IPS-15b (cell line): ENCODE measurements at regions not wholly inside any gene's neighbourhood (a gene's known extent, or its start where the extent isn't known, plus 50 kb on each side); places are given as distances from the start of the nearest gene placed in this dataset.

ENCODE experiments used
- H3K27me3 ChIP-seq: one replicate; pipeline ENCODE4 v1.6.1; 2013; ENCODE audit warnings: low read length; ENCODE audit not compliant: control insufficient read depth, insufficient read depth
- H3K36me3 ChIP-seq: one replicate; pipeline ENCODE4 v1.6.1; 2013; ENCODE audit warnings: low read length; ENCODE audit not compliant: control insufficient read depth, insufficient read depth
- H3K4me1 ChIP-seq: one replicate; pipeline ENCODE4 v1.6.1; 2013; ENCODE audit warnings: mild to moderate bottlenecking, low read length; ENCODE audit not compliant: control insufficient read depth, insufficient read depth
- H3K4me3 ChIP-seq: one replicate; pipeline ENCODE4 v1.5.1; 2013; ENCODE audit warnings: low read depth, low read length
- H3K9ac ChIP-seq: one replicate; pipeline ENCODE4 v1.6.1; 2013; ENCODE audit warnings: low read depth, mild to moderate bottlenecking, low read length
- H3K9me3 ChIP-seq: one replicate; pipeline ENCODE4 v1.6.1; 2013; ENCODE audit warnings: mild to moderate bottlenecking, low read length; ENCODE audit not compliant: control insufficient read depth, insufficient read depth

DNA sequence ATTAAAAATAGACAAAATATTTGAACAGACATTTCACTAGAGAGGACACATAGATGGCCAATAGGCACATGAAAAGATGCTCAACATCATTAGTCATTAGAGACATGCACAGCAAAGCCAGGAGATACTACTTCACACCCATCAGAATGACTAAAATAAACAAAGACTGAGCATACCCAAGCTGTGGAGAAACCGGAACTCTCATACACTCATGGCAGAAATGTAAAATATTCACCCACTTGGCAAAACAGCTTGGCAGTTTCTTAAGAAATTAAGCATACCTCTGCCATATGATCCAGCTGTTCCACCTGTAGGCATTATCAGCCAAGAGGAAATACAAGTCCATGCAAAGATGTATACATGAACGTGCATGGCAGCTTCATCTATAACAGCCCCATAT is 213.4 kb downstream of the TSHZ3 start:
- H3K36me3 ChIP-seq: no peaks in the 10 kb centered on the region
- H3K4me3 ChIP-seq: no peak overlapping the region
- H3K4me1 ChIP-seq: no peaks in the 10 kb centered on the region
- H3K9me3 ChIP-seq: no peaks in the 10 kb centered on the region
- H3K27me3 ChIP-seq: no peaks in the 10 kb centered on the region
- H3K9ac ChIP-seq: no peak overlapping the region

DNA sequence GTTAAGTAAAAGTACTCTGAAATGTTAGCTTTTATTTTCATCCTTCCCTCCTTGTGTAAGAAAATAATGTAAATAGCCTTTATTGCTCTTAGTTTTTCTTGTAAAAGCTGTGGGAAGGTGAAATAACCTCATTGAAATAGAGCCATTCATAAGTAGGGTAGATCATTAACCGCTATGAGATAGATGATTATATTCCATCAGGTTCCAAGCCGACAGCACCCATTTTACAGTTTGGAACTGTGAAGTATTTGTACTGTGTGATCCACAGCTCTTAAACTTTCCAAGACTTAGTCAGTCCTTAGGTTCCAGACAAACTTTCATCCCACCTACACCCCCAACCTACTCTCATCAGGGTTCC is 216.5 kb downstream of the TSHZ3 start:
- no peaks in the 10 kb centered on the region for H3K9me3 ChIP-seq
- H3K27me3 ChIP-seq: no peaks in the 10 kb centered on the region
- H3K4me3 ChIP-seq: no peak overlapping the region
- no peaks in the 10 kb centered on the region for H3K4me1 ChIP-seq
- H3K36me3 ChIP-seq: no peaks in the 10 kb centered on the region
- H3K9ac ChIP-seq: no peak overlapping the region

DNA sequence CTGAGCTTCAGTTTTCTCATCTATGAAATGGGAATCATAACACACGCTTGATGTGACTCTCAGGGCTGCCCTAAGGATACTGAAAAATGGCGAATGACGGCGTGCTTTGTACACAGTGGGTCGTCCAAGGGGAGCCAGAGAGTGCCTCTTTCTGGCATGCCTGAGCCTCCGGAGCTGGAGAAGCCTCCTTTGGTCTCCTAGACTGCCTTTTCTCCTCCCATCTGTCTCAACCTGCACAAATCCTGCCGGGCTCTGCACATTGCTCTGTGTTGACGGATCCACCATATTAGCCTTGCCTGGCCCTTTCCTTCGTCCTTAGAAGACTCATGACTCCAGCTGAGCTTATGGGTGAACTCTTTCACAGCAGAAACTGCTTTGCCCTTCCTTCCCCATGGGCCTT is 220.9 kb downstream of the TSHZ3 start:
- no peaks in the 10 kb centered on the region for H3K36me3 ChIP-seq
- H3K4me1 ChIP-seq: no peaks in the 10 kb centered on the region
- no peak overlapping the region for H3K4me3 ChIP-seq
- no peaks in the 10 kb centered on the region for H3K9me3 ChIP-seq
- H3K27me3 ChIP-seq: no peaks in the 10 kb centered on the region
- no peak overlapping the region for H3K9ac ChIP-seq

DNA sequence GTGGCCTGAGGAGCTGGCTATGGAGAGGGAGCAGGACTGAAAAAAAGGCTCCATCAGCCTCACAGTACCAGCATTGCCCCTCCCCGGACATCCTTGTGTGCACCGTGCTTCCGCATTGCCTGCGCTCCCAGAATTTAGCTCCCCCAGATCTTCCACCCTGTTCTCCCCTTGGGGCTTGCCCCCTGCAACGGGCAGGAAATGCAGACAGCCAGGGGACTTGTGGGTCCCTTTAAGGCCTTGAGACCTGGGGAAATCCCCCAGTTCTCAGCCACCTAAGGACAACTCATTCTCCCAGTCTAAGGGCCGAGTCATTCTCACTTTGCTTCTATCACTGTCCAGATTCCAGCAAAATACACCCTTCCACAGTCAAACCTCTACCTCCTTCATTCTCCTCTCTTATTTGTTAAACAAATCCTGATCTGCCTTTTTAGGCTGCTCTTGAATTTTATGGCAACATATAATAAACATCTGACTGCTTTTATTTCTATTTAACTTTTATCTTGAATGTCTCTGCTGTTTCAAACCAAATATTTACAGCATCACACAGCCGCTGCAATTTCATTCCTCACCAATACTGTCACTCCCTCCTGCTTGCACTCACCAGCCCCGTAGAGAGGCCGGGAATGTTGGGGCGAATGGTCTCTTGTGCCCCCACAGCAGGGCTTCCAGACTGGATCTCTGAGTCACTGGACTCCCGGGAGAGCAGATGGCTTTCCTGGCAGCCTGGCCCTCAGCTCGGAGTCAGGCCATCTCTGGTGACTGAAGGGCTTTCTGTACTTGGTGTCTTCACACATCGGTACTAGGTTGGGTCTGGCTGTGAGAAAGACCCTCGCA is 221.9 kb downstream of the TSHZ3 start:
- Histone ChIP-seq H3K4me3 (no peak overlapping the region), H3K27me3 (no peaks in the 10 kb centered on the region), H3K9me3 (no peaks in the 10 kb centered on the region), H3K36me3 (no peaks in the 10 kb centered on the region), H3K9ac (no peak overlapping the region), H3K4me1 (no peaks in the 10 kb centered on the region)

DNA sequence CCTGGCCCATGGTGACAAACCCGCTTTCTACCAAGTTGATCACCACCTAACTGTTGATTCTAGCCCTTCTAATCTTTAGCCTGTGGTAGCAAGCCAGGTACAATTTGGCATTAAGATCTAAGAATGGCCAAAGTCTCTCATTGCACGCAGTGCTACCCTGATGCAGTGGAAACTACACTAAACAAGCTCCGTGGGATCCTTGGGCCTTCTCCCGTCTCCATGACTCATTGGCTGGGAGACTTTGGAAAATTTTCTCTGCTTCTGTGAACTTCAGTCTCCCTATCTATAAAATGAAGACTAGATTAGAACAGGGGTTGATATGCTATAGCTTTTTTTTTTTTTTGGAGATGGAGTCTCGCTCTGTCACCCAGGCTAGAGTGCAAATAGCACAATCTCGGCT is 223.0 kb downstream of the TSHZ3 start:
- Histone ChIP-seq H3K4me1 (no peaks in the 10 kb centered on the region), H3K36me3 (no peaks in the 10 kb centered on the region), H3K9me3 (no peaks in the 10 kb centered on the region), H3K9ac (no peak overlapping the region), H3K27me3 (no peaks in the 10 kb centered on the region), H3K4me3 (no peak overlapping the region)

DNA sequence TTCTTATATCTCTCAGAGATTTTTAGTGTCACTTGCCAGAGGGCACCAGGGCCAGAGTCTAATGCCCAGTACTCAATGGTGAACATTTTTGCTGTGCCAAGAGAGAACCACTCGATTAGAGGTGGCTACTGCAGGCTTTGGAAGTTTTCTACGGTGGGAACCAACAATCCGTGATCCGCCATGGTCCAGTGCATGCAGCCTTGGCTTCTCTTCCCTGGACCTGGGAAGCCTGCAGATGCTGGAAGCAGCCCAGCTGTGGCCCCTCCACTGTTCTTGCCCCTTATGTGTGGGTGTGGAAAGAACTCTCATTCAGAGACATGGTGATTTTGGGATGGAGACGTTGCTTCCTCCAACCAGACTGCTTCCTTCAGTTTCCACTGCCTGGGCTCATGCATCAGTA is 224.2 kb downstream of the TSHZ3 start:
- H3K4me1 ChIP-seq: no peaks in the 10 kb centered on the region
- no peaks in the 10 kb centered on the region for H3K9me3 ChIP-seq
- no peaks in the 10 kb centered on the region for H3K36me3 ChIP-seq
- H3K27me3 ChIP-seq: no peaks in the 10 kb centered on the region
- no peak overlapping the region for H3K4me3 ChIP-seq
- no peak overlapping the region for H3K9ac ChIP-seq

DNA sequence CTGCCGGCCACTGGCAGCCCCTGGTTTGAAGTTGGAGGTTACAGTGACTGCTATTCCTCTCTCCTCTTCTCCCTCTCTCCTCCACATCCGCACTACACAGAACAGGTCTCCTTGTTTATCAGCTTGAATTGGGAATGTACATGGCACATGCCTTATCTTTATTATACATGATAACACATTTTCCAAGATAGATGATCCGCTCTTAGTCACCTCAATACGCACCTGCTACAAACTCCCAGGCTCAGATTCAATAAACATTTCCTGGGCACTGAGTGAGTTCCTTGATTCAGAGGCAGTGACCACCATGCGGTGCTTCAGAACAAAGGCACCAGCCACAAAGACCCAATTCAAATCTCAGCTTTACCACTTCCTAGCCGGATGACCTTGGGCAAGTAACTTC is 227.7 kb downstream of the TSHZ3 start:
- Histone ChIP-seq H3K4me1 (no peaks in the 10 kb centered on the region), H3K9ac (no peak overlapping the region), H3K36me3 (no peaks in the 10 kb centered on the region), H3K27me3 (no peaks in the 10 kb centered on the region), H3K4me3 (no peak overlapping the region), H3K9me3 (no peaks in the 10 kb centered on the region)

DNA sequence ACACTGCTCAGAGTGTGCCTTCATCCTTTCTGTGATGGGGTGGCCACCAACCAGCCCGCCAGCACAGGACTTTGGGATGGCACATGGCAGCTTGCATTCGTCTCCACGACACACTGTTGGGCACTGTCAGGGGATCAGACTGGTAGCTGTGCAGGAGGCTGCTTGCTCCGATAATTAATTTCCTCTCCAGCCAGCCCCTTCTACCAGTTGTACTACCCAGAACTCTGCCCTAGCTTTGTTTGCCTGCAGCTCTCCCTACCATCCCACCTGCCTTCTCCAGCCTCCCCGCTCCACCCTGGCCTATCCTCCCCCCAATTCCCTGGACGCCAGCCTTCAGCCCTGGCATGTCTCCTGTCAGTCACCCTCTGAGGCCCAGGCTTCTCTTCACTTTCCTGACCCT is 228.3 kb downstream of the TSHZ3 start:
- no peaks in the 10 kb centered on the region for H3K36me3 ChIP-seq
- H3K9me3 ChIP-seq: no peaks in the 10 kb centered on the region
- H3K4me1 ChIP-seq: no peaks in the 10 kb centered on the region
- H3K4me3 ChIP-seq: no peak overlapping the region
- H3K27me3 ChIP-seq: no peaks in the 10 kb centered on the region
- no peak overlapping the region for H3K9ac ChIP-seq

DNA sequence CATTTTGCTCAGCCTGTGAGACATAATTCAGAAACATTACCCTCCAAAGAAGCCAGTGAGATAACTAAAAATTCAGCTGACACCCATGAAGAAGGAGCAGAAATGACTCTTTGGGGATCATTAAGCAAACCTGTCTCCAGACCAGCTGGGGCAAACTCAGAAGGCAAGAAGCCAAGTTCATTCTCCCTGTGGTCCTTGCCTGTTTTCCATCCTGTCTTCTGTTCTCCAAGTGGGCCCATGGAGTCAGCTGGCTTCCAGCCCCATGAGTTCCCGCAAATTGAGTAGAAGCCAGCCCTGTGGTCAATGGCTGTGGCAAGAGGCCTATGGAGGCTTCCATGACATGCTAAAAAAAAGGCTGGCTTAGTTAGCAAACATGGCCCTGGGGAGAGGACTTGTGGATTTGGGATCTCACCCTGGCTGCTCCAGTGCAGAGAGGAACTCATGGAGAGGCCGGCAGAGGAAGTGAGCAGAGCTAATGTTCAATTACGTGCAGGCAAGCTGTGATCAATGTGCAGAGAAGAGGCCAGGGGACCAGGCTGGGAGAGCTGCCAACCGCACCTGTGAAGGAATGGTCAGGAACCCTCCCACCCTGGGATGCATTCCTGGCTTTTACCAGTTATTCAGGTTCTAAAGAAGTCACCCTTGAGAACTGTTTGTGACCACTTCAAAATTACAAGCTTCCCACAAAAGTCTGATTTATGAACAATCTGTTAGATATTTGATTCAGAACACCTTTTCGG is 229.1 kb downstream of the TSHZ3 start:
- H3K9ac ChIP-seq: no peak overlapping the region
- H3K4me3 ChIP-seq: no peak overlapping the region
- H3K36me3 ChIP-seq: no peaks in the 10 kb centered on the region
- no peaks in the 10 kb centered on the region for H3K27me3 ChIP-seq
- H3K9me3 ChIP-seq: no peaks in the 10 kb centered on the region
- H3K4me1 ChIP-seq: no peaks in the 10 kb centered on the region

DNA sequence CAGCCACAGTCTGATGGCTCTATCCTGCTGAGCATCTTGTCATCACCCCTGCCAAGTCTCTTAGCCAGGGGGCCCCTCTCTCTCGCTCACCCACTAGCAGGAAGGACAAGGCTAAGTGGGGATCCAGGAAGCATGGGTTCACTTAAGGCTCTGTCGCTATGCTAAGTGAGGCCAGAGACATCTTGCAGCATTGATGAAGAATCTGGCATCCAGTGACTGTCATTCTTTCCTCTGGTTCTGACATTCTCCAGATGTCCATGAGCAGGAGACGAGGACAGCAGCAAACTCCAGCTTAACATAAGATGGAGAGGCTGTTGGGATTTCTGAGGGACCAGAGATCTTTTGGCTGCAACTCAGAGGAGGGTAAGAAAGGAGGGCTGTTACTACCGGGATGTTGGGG is 230.2 kb downstream of the TSHZ3 start:
- no peak overlapping the region for H3K4me3 ChIP-seq
- H3K9me3 ChIP-seq: no peaks in the 10 kb centered on the region
- H3K4me1 ChIP-seq: no peaks in the 10 kb centered on the region
- no peak overlapping the region for H3K9ac ChIP-seq
- no peaks in the 10 kb centered on the region for H3K36me3 ChIP-seq
- no peaks in the 10 kb centered on the region for H3K27me3 ChIP-seq

DNA sequence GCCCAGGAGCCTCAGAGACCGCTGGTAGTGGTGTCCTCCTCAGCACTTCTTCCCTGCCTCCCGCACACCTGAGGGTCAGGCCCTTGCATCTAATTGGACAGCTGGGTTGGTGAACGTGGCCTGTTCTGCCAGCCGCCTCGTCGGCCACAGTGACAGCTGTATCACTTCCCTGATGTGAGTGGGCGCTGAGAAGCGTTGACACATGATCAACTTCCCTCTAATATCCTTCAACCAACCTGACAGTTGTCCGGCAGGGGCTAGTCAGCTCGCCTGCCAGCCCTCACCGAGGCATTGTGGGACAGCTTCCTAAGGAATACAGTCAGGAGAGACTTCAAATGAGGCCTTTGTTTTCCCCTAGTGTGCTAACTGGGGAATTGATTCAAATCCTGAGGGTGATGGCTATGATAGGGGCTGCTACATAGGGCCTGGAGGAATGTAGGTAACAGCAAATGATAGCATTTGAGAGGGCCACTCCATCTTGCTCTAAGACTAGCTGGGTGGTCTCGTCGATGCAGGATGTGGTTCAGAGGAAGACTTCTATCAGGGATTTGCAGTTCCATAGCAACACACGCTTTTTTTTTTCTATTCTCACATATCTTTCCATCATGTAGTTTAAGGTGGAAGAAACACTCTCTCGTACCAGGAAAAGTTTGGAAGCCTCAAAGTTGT is 230.8 kb downstream of the TSHZ3 start:
- H3K27me3 ChIP-seq: no peaks in the 10 kb centered on the region
- no peak overlapping the region for H3K9ac ChIP-seq
- no peaks in the 10 kb centered on the region for H3K4me1 ChIP-seq
- no peaks in the 10 kb centered on the region for H3K9me3 ChIP-seq
- H3K36me3 ChIP-seq: no peaks in the 10 kb centered on the region
- H3K4me3 ChIP-seq: no peak overlapping the region

DNA sequence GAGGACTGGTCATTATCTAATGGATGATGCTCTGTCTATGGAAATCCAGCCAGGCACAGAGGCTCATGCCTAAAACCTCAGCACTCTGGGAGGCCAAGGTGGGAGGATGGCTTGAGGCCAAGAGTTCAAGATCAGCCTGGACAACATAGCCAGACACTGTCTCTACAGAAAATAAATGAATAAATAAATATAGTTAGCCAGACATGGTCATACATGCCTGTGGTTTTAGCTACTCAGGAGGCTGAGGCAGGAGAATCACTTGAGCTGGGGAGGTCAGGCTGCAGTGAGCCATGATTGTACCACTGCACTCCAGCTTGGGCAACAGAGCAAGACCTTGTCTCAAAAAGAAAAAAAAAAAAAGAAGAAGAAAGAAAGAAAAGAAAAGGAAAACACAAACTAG is 234.7 kb downstream of the TSHZ3 start:
- Histone ChIP-seq H3K9ac (no peak overlapping the region), H3K4me3 (no peak overlapping the region), H3K4me1 (no peaks in the 10 kb centered on the region), H3K9me3 (no peaks in the 10 kb centered on the region), H3K36me3 (no peaks in the 10 kb centered on the region), H3K27me3 (no peaks in the 10 kb centered on the region)
